ENCODE measurements at regions not wholly inside any gene's neighbourhood (a gene's known extent, or its start where the extent isn't known, plus 50 kb on each side); places are given as distances from the start of the nearest gene placed in this dataset.

DNA sequence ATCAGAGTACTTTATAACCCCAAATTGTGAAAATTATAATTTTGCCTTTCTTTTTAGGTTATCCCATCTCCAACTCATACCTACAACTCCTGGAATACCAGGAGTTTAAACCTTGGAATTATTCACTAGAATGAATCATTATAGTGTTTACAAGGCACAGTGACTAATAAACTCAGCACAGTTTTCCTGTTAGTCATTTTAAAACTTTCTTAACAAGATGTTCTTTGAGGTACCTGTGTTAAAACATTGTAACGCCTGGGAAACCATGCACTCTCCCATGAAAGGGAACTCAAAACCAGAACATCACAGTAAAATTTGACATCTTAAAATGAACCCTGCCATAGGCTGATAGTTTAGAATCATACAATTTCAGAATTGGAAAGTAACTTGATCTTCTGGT, 132.4 kb upstream of the OSTN start:
- no peak overlapping the region for H3K4me3 ChIP-seq
- no peak overlapping the region for H3K27ac ChIP-seq
- DNase-seq (ENCODE audit: low spot score): no peak
- TF ChIP-seq, protein P1, sequence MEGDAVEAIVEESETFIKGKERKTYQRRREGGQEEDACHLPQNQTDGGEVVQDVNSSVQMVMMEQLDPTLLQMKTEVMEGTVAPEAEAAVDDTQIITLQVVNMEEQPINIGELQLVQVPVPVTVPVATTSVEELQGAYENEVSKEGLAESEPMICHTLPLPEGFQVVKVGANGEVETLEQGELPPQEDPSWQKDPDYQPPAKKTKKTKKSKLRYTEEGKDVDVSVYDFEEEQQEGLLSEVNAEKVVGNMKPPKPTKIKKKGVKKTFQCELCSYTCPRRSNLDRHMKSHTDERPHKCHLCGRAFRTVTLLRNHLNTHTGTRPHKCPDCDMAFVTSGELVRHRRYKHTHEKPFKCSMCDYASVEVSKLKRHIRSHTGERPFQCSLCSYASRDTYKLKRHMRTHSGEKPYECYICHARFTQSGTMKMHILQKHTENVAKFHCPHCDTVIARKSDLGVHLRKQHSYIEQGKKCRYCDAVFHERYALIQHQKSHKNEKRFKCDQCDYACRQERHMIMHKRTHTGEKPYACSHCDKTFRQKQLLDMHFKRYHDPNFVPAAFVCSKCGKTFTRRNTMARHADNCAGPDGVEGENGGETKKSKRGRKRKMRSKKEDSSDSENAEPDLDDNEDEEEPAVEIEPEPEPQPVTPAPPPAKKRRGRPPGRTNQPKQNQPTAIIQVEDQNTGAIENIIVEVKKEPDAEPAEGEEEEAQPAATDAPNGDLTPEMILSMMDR (IDR thresholded peaks at IDR 0.05): no peak

DNA sequence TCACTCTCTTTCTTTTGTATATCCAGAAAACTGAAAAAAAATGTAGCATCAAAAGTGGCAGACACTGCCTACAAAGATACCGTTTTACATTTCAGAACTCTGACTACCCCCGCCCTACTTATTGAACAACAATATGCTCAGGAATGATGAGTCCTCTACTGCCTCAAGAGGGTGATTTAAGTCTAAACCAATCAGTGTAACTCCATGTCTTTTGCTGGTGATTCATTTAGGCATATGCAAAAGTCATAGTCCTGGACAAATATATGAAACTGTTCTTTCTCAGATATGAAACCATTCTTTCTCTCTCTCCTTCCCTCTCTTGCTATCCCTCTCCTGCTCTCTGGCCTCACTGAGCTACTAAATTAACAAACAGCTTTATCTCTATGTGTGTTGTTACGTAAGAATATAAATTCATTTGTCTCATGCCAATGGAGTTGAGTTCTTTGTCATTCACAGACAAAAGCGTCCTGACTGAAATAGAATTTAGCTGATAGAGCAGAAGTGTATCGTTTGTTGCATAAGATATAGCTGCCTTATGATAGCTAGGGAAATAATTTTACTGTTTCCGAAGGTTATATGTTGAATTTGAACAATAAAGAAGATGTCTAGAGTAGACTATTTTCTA, 133.7 kb upstream of the OSTN start:
- H3K4me3 ChIP-seq: no peak overlapping the region
- TF ChIP-seq, protein P1 (IDR thresholded peaks at IDR 0.05): no peak
- no peak overlapping the region for H3K27ac ChIP-seq
- DNase-seq (ENCODE audit: low spot score): no peak

DNA sequence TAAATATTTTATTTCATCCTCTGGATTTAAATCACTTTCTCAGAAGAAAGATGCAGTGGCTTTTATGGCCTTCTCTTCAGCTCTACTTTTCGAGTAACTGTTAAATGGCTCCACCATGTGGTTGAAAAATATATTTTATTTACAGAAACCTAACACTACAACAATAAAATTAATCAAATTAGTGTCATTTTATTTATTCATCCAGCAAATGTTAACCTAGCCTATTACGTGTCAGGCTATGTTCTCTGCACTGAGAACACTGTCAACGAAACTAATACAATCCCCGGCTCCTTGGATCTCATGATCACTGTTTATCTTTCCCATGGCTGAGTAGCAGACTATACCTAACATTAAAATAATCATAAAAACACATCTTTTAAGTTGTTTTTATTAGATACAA, 148.0 kb upstream of the OSTN start:
- TF ChIP-seq, protein P1 (IDR thresholded peaks at IDR 0.05): no peak
- no peak overlapping the region for H3K4me3 ChIP-seq
- DNase-seq (ENCODE audit: low spot score): no peak
- H3K27ac ChIP-seq: no peak overlapping the region

DNA sequence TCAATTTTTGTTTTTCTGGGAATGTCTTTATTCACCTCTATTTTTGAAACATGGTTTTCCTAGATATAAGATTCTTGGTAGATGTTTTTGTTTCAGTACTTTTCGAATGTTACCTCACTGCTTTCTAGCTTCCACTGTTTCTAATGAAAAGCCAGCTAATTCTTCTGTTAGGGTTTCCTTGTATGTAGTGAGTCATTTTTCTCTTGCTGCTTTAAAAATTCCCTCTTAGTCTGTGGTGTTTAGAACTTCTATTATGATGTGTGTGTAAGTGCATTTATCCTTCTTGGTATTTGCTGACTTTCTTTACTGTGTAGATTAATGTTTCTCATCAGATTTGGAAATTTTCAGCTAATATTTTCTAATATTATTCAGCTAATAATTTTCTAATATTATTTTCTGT, 151.1 kb upstream of the OSTN start:
- H3K27ac ChIP-seq: no peak overlapping the region
- TF ChIP-seq, protein P1 (IDR thresholded peaks at IDR 0.05): no peak
- no peak for DNase-seq (ENCODE audit: low spot score)
- H3K4me3 ChIP-seq: no peak overlapping the region

DNA sequence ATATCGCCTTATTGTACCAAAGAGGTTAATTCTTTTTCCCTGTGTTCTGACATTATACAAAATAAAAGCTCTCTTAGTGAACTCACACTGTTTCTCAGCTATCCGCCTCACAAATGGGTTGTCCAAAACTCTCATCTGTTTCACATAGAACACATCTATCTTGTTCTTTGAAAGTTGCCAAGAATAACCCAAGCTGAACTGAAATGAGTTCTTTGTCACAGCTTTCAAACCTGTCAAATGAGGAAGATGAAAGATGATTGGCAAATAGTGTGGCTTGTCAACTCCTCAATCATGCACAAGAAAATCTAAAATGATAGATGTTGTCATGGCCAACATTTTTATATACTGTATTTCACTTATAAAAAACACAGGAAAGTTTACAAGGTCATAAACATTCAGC, 168.1 kb upstream of the OSTN start:
- TF ChIP-seq, protein P1 (IDR thresholded peaks at IDR 0.05): no peak
- no peak for DNase-seq (ENCODE audit: low spot score)
- Histone ChIP-seq H3K27ac (no peak overlapping the region), H3K4me3 (no peak overlapping the region)

DNA sequence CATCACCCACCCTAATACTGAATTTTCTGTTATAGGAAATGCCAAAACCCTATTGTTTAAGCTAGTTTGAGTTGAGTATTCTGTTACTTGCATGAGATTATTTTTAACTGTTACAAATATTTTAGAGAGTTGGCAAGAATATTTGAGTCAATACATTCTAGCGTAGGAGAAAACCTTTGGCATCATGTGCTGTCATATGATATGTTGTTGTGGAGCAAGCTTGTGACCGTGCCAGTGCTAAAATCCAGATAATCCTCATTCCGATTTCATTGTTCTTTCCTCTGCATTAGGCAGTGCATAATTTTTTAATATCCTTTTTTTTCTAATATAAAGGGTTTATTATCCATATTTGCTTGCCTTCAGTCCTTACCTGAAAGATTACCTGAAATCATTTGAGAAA, 168.0 kb upstream of the GMNC start:
- TF ChIP-seq, protein P1 (IDR thresholded peaks at IDR 0.05): no peak
- Histone ChIP-seq H3K4me3 (no peak overlapping the region), H3K27ac (no peak overlapping the region)
- no peak for DNase-seq (ENCODE audit: low spot score)

DNA sequence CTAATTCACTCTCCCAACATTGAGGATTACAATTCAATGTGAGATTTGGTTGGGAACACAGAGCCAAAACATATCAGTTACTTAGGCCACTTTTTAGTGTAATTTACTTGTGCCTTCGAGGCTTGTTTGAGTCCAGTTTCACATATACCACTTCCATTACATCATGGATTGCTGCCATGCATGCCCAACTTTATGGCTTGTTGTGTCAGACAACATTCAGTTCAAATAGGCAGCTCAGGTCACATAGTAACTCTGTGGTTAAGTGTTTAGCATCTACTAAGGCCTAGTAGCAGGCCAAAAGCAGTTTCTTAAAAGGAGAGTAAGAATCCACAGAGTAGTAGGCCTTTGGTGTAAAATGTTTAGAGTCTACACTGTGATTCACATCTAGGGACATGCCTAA, 164.3 kb upstream of the GMNC start:
- DNase-seq (ENCODE audit: low spot score): no peak
- Histone ChIP-seq H3K4me3 (no peak overlapping the region), H3K27ac (no peak overlapping the region)
- TF ChIP-seq, protein P1 (IDR thresholded peaks at IDR 0.05): no peak

Measured in coronary artery (tissue), 2 donors.